ENCODE measurements at regions not wholly inside any gene's neighbourhood (a gene's known extent, or its start where the extent isn't known, plus 50 kb on each side); places are given as distances from the start of the nearest gene placed in this dataset.

DNA sequence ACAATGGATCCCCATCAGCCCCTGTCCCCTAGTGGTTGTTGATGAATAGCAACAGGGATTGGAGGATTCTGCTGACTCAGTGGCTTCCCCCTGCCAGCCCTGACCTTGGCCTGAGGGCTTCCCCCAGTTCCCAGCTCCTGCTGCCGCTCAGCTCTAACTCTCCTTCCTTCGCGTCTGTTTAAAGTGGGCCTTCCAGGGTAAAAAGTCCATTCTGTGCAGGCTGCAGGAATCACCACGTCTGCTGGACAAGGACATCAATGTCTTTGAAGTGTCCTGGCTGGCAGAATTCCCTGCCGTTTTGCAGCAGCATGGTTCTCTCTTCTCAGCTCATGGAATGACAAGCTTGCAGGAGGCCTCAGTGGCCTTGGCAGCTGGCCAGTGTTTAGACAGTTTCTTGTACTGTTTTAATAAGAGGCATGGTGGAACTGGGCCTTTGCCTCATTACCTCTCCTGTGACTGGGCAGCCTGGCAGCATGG is 152.5 kb upstream of the STX18 start:
- peak in 31 of 58 donors; percentile 1 to 71 (median 28) for DNase-seq

DNA sequence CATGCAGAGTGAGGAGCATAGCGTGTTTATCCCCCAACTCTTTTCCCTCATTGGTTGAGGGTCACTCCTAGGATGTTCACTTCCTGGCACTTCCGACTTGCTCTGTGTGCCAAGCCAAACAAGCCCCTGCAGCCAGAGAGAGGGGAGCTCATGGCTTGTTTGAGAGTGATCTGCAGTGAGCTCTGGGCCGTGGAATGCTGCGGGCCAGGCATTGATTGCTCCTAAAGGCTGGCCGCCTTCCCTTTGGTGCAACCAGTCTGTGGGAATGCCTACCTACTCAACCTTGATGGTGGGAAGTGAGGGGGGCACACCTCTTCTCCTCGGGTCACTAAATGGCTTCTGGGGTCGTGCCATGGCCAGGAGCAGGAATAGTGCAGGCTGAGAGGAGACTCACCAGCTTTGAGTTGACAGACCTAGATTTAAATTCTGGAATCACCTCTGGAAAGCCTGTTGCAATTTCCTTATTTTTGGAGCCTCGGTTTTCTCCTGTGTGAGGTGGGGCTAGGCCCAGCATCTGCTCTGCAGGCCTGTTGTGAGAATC is 152.0 kb upstream of the STX18 start:
- DNase-seq, result no peak

DNA sequence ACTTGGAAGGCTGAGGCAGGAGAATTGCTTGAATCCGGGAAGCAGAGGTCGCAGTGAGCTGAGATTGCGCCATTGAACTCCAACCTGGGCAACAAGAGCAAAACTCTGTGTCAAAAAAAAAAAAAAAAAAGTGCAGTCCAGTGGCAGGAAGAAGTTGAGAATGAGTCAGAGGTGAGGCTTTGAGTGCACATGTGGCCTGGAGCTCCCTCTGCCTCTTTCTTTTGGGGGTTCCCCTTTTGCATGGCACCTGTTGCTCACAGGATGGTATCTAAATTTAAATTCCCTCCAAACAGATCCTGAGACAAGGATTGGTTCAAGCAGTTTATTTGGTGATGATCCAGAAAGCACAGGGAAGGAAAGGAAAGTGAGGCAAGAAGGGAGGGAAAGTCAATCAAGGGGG is 151.4 kb upstream of the STX18 start:
- DNase-seq, result no peak

DNA sequence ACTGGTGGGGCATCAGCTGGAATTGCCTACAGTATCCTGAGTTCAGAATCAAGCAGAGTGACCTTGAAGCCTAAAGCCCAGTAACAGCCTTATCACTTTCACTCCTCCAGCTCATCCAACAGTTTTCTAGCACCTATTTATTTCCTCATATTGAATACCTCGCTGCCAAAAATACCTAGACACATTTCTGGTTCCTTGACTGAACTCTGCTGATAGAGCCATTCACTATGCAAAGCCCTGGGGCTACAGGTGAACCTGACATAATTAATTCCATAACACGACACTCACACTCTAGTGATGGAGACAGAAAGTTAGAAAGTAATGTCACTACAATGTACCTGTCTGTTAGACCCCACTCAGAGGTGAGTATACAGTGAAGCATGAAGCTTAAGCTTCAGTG is 149.0 kb upstream of the STX18 start:
- no peak for DNase-seq

DNA sequence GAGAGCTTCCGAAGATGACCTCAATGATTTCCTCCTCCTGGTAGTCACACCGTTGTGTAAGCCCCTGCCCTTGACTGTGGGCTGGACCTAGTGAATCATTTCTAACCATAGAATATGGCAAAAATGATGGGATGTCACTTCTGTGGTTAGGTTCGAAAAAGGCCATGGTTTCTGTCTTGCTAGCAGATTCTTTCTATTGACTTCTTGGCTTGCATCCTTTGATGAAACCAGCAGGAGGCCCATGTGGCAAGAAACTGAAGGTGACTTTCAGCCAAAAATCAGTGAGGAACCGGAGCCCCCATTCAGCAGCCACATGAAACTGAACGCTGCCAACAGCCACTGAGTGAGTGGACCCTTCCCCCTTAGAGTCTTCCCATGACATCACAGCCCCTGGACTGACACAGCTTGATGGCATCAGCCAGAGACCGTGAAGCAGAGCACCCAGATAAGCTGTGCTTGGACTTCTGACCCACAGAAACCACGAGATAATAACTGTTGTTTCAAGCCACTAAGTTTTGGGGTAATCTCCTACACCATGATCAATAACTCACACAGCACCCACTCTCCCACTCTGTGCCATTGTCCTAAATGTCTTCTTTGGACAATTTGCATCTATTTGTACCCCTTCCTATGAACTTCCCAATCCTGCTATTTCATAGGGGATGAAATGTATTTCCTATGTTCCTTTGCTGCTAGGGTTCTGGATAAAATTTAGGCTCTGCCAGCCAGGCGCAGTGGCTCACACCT is 148.0 kb upstream of the STX18 start:
- DNase-seq, result no peak

DNA sequence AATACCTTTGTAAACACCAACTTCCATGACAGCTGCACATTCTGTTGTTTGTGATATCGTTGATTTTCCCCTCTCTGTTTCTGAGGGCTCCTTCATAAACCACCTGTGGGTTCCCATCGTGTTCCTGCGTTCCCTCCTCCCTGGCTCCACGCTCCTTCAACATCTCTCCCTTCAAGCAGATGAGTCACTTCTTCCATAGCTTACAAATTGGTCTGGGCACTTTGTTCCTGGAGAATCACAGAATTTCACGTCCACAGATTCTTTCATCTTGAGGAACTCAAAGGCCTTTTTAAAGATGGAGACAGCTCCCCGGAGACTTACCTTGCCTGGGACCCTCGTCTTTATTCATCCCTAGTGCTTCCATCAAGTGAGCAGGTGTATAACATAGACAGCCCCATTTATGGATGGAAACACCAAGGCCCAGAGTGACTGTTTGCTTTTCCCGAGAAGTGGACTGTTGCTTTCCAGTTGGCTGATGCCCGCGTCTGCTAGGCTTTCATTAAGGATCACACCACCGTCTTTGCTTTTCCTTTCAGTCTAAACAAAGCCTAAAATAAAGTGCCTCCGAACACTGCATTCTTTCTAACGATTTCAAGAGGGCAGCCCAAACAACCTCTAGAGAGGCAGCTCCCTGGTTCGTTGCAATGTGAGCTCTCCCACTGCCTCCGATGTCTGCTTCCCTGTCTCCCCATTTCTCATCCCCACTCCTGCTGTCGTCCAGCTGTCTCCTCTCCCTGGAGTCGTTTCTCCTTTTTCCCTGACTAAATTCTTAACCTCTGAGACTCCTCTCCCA is 146.3 kb upstream of the STX18 start:
- no peak for DNase-seq

DNA sequence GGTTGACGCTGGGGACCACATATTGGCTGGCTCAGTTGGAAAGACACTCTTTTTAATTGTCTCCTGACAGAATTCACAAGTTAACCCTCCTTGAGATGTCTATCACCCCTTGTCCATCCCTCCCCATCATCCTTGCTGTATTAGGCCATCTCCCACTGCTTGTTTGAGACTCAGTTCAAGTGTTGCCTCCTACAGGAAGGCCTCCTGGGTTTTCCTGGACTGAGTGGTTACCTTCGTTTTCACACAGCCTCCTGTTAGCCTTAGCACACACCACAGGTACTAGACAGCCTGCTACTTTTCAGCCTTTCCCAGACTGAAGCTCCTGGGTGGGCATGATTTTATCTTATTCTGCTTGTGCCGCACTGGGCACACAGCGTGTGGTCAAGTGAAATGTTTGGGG is 145.3 kb upstream of the STX18 start:
- DNase-seq, result no peak

DNA sequence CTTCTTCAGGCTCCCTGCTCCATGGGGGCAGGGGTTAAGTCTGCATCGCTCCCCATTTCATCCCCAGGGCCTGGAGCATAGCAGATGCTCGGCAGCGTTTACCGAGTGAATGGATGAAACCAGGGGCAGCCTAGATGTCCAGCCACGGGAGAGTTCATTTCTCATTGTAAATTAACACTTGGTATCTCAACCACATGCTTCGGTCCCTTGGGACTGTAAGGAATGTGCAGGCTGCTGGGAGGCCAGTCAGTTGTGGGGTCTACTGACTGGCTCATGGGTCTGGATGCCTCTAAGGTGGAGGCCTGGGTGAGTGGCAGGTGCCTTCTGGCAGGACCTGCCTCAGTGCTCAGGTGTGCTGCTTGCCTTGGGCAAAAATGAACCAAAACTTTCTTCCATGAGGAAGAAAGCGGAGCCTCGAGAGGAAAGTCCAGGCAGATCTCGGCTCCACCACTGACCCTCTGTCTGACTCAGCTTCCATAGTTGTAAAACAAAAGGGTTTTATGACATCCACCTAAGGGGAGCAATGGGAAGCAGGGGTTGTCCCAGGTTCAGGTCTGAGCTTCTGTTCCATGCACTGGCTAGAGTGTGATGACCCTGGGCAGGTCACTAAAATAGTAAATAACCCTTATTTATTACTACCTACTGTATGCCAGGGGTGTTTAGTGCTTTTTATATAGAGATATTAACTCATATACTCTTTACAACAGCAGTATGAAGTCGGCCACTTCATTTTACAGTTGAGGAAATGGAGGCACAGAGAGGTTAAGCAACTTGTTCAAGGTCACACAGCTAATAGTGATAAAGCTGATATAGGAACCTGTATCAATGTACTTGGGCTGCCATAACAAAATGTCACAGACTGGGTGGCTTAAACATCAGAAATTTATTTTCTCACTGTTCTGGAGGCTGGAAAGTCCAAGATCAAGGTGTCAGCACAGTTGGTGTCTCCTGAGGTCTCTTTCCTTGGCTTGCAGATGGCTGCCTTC is 144.3 kb upstream of the STX18 start:
- DNase-seq, result no peak

DNA sequence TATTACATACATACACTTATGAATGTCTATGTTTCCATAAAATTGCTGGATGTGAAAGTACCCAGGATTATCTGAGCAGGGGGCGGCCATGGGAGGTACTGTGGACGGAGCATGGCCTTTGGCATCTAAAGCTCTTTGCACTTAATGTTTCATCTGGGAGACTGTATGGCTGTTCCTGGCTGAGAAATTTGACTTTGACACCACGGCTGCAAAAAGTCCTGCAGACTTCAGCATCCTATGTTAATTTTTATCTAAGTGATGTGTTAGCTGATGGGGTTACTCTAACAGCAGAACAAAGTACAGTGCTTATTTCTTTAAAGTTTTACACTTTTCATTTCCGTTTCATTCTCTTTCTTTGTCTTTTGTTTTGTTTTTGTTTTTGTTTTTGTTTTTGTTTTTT is 139.8 kb upstream of the STX18 start:
- no peak for DNase-seq

DNA sequence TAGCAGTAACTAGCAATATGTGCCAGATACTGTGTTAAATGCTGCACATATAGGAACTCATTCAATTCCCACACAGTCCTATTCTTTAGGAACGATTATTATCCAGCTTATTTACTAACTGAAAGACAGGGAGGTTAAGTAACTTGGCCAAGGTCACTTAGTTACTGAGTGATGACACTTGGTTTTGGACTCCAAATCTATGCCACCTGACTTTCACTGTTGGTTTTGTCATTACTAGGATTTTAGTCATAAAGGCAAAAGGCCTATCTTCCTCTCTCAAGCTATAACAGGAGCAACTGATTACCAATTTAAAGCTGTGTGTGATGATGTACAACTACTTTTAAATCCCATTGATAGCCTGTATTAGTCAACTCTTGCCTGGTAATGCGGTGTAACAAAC is 138.9 kb upstream of the STX18 start:
- DNase-seq, result no peak

DNA sequence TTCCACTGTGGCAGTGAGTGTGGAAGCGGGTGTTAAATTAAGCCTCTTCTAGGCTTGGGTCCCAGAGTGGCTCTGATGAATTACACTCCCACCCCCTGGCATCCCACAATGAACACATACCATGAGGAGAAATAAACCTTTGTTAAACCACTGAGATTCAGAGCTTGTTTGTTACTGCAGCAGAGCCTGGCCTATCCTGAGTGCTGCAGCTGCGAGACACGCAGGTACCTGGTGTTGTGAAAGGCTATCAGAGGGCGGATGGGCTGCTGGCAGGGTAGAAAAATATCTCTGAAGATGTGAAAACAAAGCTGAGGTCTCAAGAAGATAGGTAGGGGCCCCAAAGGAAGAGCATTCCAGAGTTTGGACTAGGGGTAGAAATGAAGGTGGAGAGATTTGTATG is 138.4 kb upstream of the STX18 start:
- DNase-seq, result no peak

DNA sequence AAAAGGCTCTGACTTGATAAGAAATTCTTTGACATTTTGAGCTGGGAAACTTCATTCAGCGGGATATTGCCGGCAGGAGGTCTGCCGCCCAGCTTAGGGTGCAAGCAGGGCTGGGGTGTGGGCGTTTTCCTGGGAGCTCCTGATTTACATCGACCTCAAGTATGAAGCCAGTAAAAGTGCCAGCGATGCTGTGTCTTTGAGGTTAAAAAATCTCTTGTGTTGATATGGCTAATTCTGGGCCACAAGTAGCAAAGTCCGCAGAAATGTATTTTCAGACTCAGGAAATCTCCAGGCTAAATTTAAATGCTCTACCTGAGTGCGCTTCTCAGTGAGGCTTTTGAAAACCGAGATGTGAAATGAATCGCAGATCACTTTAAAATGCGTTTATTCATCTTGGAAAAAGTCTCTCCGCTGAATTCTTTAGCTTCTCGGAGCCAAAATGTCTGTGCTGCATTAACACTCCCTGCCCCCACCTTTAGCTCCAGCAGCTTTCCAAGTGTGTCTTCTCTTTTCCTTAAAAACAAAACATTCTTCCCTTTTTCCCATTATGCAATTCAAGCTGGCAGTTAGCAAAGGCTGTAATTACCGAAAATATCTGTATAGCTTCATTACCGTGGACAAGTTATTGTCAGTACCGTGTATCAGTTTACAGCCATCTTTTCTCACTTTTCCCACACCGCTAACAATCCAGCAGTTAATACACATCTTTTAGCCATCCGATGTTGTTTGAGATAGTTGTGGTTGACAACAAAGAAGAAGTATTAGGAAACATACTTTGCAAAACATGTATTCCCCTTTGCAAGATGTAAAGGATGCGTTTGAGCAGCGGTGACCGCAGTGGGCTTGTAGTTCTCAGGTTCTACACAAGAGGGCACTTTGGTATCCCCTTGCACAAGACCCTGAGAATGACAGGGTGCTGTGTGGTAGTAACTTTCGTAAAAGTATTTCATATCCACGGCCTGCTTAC is 136.0 kb upstream of the STX18 start:
- DNase-seq, result peak in 15 of 58 donors; percentile 1 to 48 (median 8)

DNA sequence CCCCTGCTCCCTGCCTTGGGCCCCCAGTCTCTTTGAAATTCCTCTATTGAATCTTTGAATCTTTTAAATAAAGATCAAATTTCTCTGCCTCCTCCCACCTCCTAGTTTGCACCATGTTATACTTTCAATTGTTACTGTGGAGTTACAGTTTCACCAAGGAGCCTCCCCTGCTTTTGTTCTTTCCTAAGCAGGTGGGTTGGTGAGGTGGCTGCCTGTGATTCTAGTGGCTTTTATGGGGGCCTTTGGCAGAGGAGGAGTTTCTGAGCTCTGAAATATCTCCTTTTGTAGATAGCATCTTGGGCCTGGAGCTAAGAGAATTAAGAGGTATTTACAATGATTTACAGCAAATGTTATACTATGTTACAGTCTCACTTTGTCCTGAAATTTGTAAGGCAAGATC is 133.8 kb upstream of the STX18 start:
- no peak for DNase-seq

DNA sequence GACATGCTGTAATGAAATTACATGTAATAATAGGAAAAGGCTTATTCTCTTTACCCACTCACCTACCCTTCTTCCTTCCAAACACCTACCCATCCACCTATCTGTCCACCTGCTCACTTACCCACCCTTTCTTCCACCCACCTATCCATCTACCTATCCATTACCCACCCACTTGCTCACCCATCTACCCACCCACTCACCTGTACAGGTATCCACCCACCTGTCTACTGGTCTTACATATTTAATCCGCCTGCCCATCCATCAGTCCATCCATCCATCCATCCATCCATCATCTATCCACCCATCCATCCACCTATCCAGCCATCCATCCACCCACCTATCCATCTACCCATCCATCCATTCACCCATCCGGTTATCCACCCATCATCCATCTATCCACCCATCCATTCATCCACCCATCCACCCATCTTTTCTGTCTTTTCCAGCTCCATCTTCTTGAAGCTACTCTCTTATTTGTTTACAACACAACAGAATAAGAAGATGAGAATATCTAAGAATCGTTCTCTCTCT is 133.3 kb upstream of the STX18 start:
- DNase-seq, result no peak

DNA sequence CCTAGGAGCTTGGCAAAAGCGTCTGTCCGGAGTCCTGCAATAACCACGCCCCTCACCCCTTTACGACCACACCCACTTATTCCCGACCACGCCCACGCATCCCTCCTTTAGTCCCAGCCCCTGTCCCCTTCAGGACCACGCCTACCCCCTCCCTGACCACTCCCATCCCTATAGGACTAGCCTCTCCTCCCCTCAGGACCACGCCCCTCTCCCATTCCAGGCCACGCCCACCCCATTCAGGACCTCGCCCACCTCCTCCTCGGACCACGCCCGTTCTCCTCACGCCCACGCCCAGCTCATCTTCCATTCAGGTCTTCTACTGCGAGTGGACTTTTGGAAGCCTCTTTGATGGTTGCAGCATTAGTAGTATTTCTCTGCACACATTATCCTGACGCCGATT is 131.2 kb upstream of the STX18 start:
- peak in 1 of 58 donors; percentile 2 for DNase-seq

DNA sequence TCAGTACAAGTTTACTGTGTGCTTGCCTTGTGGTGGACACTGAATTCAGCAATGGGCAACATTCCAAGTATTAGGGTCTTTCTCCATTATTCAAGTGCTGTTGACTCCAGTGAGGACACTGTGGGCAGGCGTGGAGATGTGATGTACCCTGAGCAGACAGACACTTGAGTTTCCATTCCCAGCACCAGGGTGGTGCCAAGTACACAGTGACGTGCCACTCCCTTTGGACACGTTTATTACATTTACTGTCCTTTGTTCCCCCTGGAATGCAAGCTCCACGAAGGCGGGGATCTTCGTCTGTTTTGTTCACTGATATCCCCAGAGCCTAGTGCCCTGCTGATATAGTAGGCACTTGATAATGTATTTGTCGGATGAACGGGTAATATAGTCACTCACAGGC is 130.6 kb upstream of the STX18 start:
- DNase-seq, result no peak

DNA sequence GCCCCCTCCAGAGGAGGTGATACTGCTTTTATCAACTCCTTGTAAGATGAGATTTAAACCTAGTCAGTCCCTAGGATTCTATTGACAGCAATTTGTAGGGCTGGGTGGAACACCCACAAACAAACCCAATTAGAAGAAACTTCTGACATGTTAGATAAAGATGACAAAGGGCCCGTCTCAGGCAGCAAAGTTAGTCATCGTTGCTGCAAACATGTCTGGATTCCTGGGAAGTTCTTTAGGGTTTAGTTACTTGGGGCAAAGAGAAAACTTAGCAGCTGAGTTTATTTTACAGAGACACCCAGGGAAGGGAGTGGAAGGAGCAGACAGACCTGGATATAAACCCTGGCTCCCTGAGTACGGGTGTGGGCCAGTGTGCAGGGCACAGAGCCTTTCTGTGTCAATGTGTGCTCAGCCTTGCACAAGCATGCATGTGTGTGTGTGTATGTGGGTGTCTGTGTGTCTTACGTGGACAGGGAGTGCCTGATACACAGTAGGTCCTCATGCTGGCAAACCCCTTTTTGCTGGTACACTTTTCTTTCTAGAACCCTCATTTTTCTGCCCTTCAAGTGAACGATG is 130.0 kb upstream of the STX18 start:
- DNase-seq, result no peak

DNA sequence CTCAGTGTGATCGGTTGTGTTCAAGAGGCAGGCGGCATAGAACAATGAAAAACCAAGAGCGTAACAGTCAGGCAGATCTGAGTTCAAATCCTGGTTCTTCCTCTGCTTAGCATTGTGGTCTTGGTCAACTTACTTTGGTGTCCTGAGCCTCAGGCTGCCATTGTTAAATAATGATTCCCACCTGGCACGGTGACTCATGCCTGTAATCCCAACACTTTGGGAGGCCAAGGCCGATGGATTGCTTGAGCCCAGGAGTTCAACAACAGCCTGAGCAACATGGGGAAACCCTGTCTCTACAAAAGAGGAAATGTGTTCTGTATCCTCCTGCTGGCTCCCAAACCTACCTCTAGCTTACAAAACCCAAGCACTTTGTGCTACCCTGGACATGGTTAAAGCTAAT is 129.0 kb upstream of the STX18 start:
- DNase-seq, result no peak

All from anterior cingulate cortex (tissue), 58 donors.